Naive B cell (primary cell): ENCODE measurements at regions not wholly inside any gene's neighbourhood (a gene's known extent, or its start where the extent isn't known, plus 50 kb on each side); places are given as distances from the start of the nearest gene placed in this dataset.
A peak's percentile ranks its signal among the peaks of the same experiment; 100 is the strongest.

ENCODE experiments used
- ATAC-seq, 2 donors: fragments of 150-1000 bp; cut with Tn5 transposase; 2 replicates each; pipeline ENCODE4 v1.10.0; 2021; ENCODE audit warnings: low read depth in 2 of 2, mild to moderate bottlenecking in 2 of 2, moderate library complexity in 2 of 2
- DNase-seq: peaks from one replicate; pipeline ENCODE4 v3.0.0; 2022
- H3K27ac Mint-ChIP-seq, 6 donors: one replicate each; pipeline ENCODE4 v1.8.0; 2020 to 2022; ENCODE audit warnings: mild to moderate bottlenecking in 6 of 6, mixed read lengths in 6 of 6, moderate library complexity in 5 of 6, inconsistent platforms in 2 of 6
- H3K27me3 Mint-ChIP-seq, 3 donors: one replicate each; pipeline ENCODE4 v1.8.0; 2021 to 2022; ENCODE audit warnings: mixed read lengths in 3 of 3, mild to moderate bottlenecking in 1 of 3
- H3K36me3 Mint-ChIP-seq, 2 donors: one replicate each; pipeline ENCODE4 v1.8.0; 2020 to 2022; ENCODE audit warnings: mixed read lengths in 2 of 2, inconsistent platforms in 1 of 2, mild to moderate bottlenecking in 1 of 2
- H3K4me1 Mint-ChIP-seq, 3 donors: one replicate each; pipeline ENCODE4 v1.8.0; 2020 to 2022; ENCODE audit warnings: mixed read lengths in 3 of 3, inconsistent platforms in 1 of 3, mild to moderate bottlenecking in 1 of 3, moderate library complexity in 1 of 3
- H3K4me3 Mint-ChIP-seq, 8 donors: one replicate each; pipeline ENCODE4 v1.8.0; 2020 to 2022; ENCODE audit warnings: mild to moderate bottlenecking in 8 of 8, mixed read lengths in 8 of 8, moderate library complexity in 8 of 8, inconsistent platforms in 2 of 8
- H3K9me3 Mint-ChIP-seq, 7 donors: one replicate each; pipeline ENCODE4 v1.8.0; 2020 to 2022; ENCODE audit warnings: mixed read lengths in 7 of 7, mild to moderate bottlenecking in 5 of 7, inconsistent platforms in 2 of 7, moderate library complexity in 1 of 7

- ATAC-seq (no peak), DNase-seq (no peak)
- H3K27me3 Mint-ChIP-seq: peaks cover 2 to 11% (median 8%) of the 10 kb centered on the region in 3 donors
- no peak overlapping the region for H3K27ac Mint-ChIP-seq
- H3K9me3 Mint-ChIP-seq: peaks cover 0 to 6% (median 2%) of the 10 kb centered on the region in 7 donors
- H3K4me3 Mint-ChIP-seq: no peak overlapping the region
- no peaks in the 10 kb centered on the region for H3K36me3 Mint-ChIP-seq
- no peaks in the 10 kb centered on the region for H3K4me1 Mint-ChIP-seq
Observed at GRCh38 chr11:129720156-129720555, 95.5 kb upstream of the TMEM45B start.

GRCh38 chr11:129720994-129721393, 94.7 kb upstream of the TMEM45B start:
- Mint-ChIP-seq H3K9me3 (peaks cover 0 to 6% (median 0%) of the 10 kb centered on the region in 7 donors), H3K27ac (no peak overlapping the region), H3K27me3 (peaks cover 0 to 15% (median 6%) of the 10 kb centered on the region in 3 donors), H3K4me1 (no peaks in the 10 kb centered on the region), H3K36me3 (no peaks in the 10 kb centered on the region), H3K4me3 (no peak overlapping the region)
- DNase-seq (no peak), ATAC-seq (no peak)

- no peak overlapping the region for H3K4me3 Mint-ChIP-seq
- ATAC-seq: no peak
- H3K27ac Mint-ChIP-seq: no peak overlapping the region
Observed at GRCh38 chr11:129721685-129722084, 94.0 kb upstream of the TMEM45B start.

GRCh38 chr11:129722529-129722928, 93.1 kb upstream of the TMEM45B start:
- ATAC-seq: no peak
- no peak overlapping the region for H3K4me3 Mint-ChIP-seq
- H3K9me3 Mint-ChIP-seq: peaks cover 0 to 4% (median 0%) of the 10 kb centered on the region in 7 donors
- DNase-seq: no peak
- H3K27ac Mint-ChIP-seq: no peak overlapping the region
- H3K27me3 Mint-ChIP-seq: peaks cover 5 to 25% (median 6%) of the 10 kb centered on the region in 3 donors
- H3K4me1 Mint-ChIP-seq: no peaks in the 10 kb centered on the region
- no peaks in the 10 kb centered on the region for H3K36me3 Mint-ChIP-seq

More at GRCh38 chr11:129721685-129722084, 94.0 kb upstream of the TMEM45B start:
- Mint-ChIP-seq H3K9me3 (peaks cover 0 to 6% (median 0%) of the 10 kb centered on the region in 7 donors), H3K27me3 (peaks cover 2 to 22% (median 6%) of the 10 kb centered on the region in 3 donors), H3K4me1 (no peaks in the 10 kb centered on the region), H3K36me3 (no peaks in the 10 kb centered on the region)
- no peak for DNase-seq

- Mint-ChIP-seq H3K4me3 (no peak overlapping the region), H3K27me3 (peaks cover 6 to 25% (median 11%) of the 10 kb centered on the region in 3 donors), H3K27ac (no peak overlapping the region), H3K4me1 (no peaks in the 10 kb centered on the region), H3K36me3 (no peaks in the 10 kb centered on the region), H3K9me3 (no peaks in the 10 kb centered on the region)
- DNase-seq (no peak), ATAC-seq (no peak)
Observed at GRCh38 chr11:129723146-129723760, 92.4 kb upstream of the TMEM45B start.

GRCh38 chr11:129723761-129724162, 91.9 kb upstream of the TMEM45B start:
- peaks cover 6 to 25% (median 11%) of the 10 kb centered on the region in 3 donors for H3K27me3 Mint-ChIP-seq
- no peak for ATAC-seq
- no peak overlapping the region for H3K4me3 Mint-ChIP-seq

GRCh38 chr11:129724866-129725265, 90.8 kb upstream of the TMEM45B start:
- Mint-ChIP-seq H3K36me3 (no peaks in the 10 kb centered on the region), H3K9me3 (no peaks in the 10 kb centered on the region), H3K4me1 (no peaks in the 10 kb centered on the region), H3K27me3 (peaks cover 11 to 25% (median 11%) of the 10 kb centered on the region in 3 donors), H3K4me3 (no peak overlapping the region), H3K27ac (no peak overlapping the region)
- DNase-seq (no peak), ATAC-seq (no peak)

More at GRCh38 chr11:129723761-129724162, 91.9 kb upstream of the TMEM45B start:
- Mint-ChIP-seq H3K36me3 (no peaks in the 10 kb centered on the region), H3K4me1 (no peaks in the 10 kb centered on the region), H3K9me3 (no peaks in the 10 kb centered on the region), H3K27ac (no peak overlapping the region)
- DNase-seq: no peak

GRCh38 chr11:129726179-129726578, 89.5 kb upstream of the TMEM45B start:
- no peaks in the 10 kb centered on the region for H3K36me3 Mint-ChIP-seq

GRCh38 chr11:129728581-129728980, 87.1 kb upstream of the TMEM45B start:
- Mint-ChIP-seq H3K4me3 (no peak overlapping the region), H3K27ac (peak overlapping the region in 1 of 6 donors; percentile 15), H3K4me1 (no peaks in the 10 kb centered on the region), H3K9me3 (no peaks in the 10 kb centered on the region), H3K27me3 (peaks cover 23 to 37% (median 24%) of the 10 kb centered on the region in 3 donors), H3K36me3 (no peaks in the 10 kb centered on the region)
- no peak for DNase-seq
- no peak for ATAC-seq

More at GRCh38 chr11:129726179-129726578, 89.5 kb upstream of the TMEM45B start:
- no peak for DNase-seq
- no peaks in the 10 kb centered on the region for H3K4me1 Mint-ChIP-seq
- no peak overlapping the region for H3K27ac Mint-ChIP-seq
- no peaks in the 10 kb centered on the region for H3K9me3 Mint-ChIP-seq
- ATAC-seq: no peak
- H3K27me3 Mint-ChIP-seq: peaks cover 15 to 25% (median 18%) of the 10 kb centered on the region in 3 donors
- no peak overlapping the region for H3K4me3 Mint-ChIP-seq

GRCh38 chr11:129729216-129729615, 86.4 kb upstream of the TMEM45B start:
- ATAC-seq (no peak), DNase-seq (no peak)
- no peak overlapping the region for H3K27ac Mint-ChIP-seq
- no peaks in the 10 kb centered on the region for H3K36me3 Mint-ChIP-seq
- no peaks in the 10 kb centered on the region for H3K4me1 Mint-ChIP-seq
- peaks cover 0 to under 1% (median 0%) of the 10 kb centered on the region in 7 donors for H3K9me3 Mint-ChIP-seq
- no peak overlapping the region for H3K4me3 Mint-ChIP-seq
- H3K27me3 Mint-ChIP-seq: peaks cover 27 to 39% (median 29%) of the 10 kb centered on the region in 3 donors

GRCh38 chr11:129729823-129730222, 85.8 kb upstream of the TMEM45B start:
- Mint-ChIP-seq H3K4me1 (no peaks in the 10 kb centered on the region), H3K27me3 (peaks cover 29 to 40% (median 31%) of the 10 kb centered on the region in 3 donors), H3K9me3 (peaks cover 0 to 5% (median 0%) of the 10 kb centered on the region in 7 donors), H3K36me3 (no peaks in the 10 kb centered on the region), H3K27ac (no peak overlapping the region), H3K4me3 (no peak overlapping the region)
- DNase-seq (no peak), ATAC-seq (no peak)

GRCh38 chr11:129731316-129731715, 84.3 kb upstream of the TMEM45B start:
- DNase-seq: no peak
- ATAC-seq: no peak
- no peak overlapping the region for H3K27ac Mint-ChIP-seq
- peaks cover 0 to 5% (median 0%) of the 10 kb centered on the region in 7 donors for H3K9me3 Mint-ChIP-seq
- H3K4me3 Mint-ChIP-seq: no peak overlapping the region
- H3K4me1 Mint-ChIP-seq: no peaks in the 10 kb centered on the region
- peaks cover 30 to 35% (median 33%) of the 10 kb centered on the region in 3 donors for H3K27me3 Mint-ChIP-seq
- H3K36me3 Mint-ChIP-seq: no peaks in the 10 kb centered on the region

GRCh38 chr11:129732941-129733340, 82.7 kb upstream of the TMEM45B start:
- no peak overlapping the region for H3K27ac Mint-ChIP-seq
- peaks cover 26 to 40% (median 31%) of the 10 kb centered on the region in 3 donors for H3K27me3 Mint-ChIP-seq
- no peaks in the 10 kb centered on the region for H3K36me3 Mint-ChIP-seq

GRCh38 chr11:129733384-129733783, 82.3 kb upstream of the TMEM45B start:
- H3K27me3 Mint-ChIP-seq: peaks cover 24 to 41% (median 35%) of the 10 kb centered on the region in 3 donors
- no peak for ATAC-seq
- no peak overlapping the region for H3K4me3 Mint-ChIP-seq
- no peak overlapping the region for H3K27ac Mint-ChIP-seq
- H3K36me3 Mint-ChIP-seq: no peaks in the 10 kb centered on the region
- H3K9me3 Mint-ChIP-seq: peaks cover 0 to 8% (median 0%) of the 10 kb centered on the region in 7 donors
- no peak for DNase-seq
- H3K4me1 Mint-ChIP-seq: no peaks in the 10 kb centered on the region

More at GRCh38 chr11:129732941-129733340, 82.7 kb upstream of the TMEM45B start:
- Mint-ChIP-seq H3K4me1 (no peaks in the 10 kb centered on the region), H3K4me3 (no peak overlapping the region), H3K9me3 (peaks cover 0 to 8% (median 0%) of the 10 kb centered on the region in 7 donors)
- ATAC-seq (no peak), DNase-seq (no peak)
